HK-2 (cell line): ENCODE measurements at regions not wholly inside any gene's neighbourhood (a gene's known extent, or its start where the extent isn't known, plus 50 kb on each side); places are given as distances from the start of the nearest gene placed in this dataset.
A peak's percentile ranks its signal among the peaks of the same experiment; 100 is the strongest.
"Not testable (repeated sequence)": the region's sequence is repeated elsewhere in the genome, so short reads cannot be mapped to it uniquely, and the experiment has no call there.

Experiments used
- DNase-seq: peaks from one replicate; pipeline ENCODE4 v3.0.0-alpha.2; 2018; ENCODE audit not compliant: unreplicated experiment

GRCh38 chr4:114034189-114034588 is 54.7 kb upstream of the ARSJ start:
- DNase-seq, result no peak

GRCh38 chr4:114036426-114036825 is 57.0 kb upstream of the ARSJ start:
- DNase-seq, result no peak

- no peak for DNase-seq
These were observed 57.4 kb upstream of the ARSJ start for GRCh38 chr4:114036864-114037263.

- DNase-seq, result no peak
These were observed 58.5 kb upstream of the ARSJ start for GRCh38 chr4:114037988-114038387.

- DNase-seq, result no peak
These were observed 59.4 kb upstream of the ARSJ start for GRCh38 chr4:114038762-114039387.

- no peak for DNase-seq
These were observed 61.1 kb upstream of the ARSJ start for GRCh38 chr4:114040319-114041116.

GRCh38 chr4:114041117-114041475 is 61.6 kb upstream of the ARSJ start:
- no peak for DNase-seq

- DNase-seq, result no peak
These were observed 63.7 kb upstream of the ARSJ start for GRCh38 chr4:114043116-114043515.

GRCh38 chr4:114044351-114044750 is 64.9 kb upstream of the ARSJ start:
- DNase-seq, result not testable (repeated sequence)

GRCh38 chr4:114046331-114046730 is 66.9 kb upstream of the ARSJ start:
- no peak for DNase-seq

GRCh38 chr4:114048154-114048553 is 68.7 kb upstream of the ARSJ start:
- DNase-seq, result not testable (repeated sequence)

GRCh38 chr4:114052227-114052626 is 72.8 kb upstream of the ARSJ start:
- DNase-seq, result no peak

- DNase-seq, result no peak
These were observed 77.2 kb upstream of the ARSJ start for GRCh38 chr4:114056599-114056998.

- no peak for DNase-seq
These were observed 78.3 kb upstream of the ARSJ start for GRCh38 chr4:114057746-114058145.

GRCh38 chr4:114062499-114062898 is 83.1 kb upstream of the ARSJ start:
- no peak for DNase-seq

- no peak for DNase-seq
These were observed 93.3 kb upstream of the ARSJ start for GRCh38 chr4:114072781-114073180.

- no peak for DNase-seq
These were observed 97.6 kb upstream of the ARSJ start for GRCh38 chr4:114076899-114077570.

GRCh38 chr4:114077610-114078009 is 98.2 kb upstream of the ARSJ start:
- DNase-seq, result peak; percentile 20

GRCh38 chr4:114078636-114079035 is 99.2 kb upstream of the ARSJ start:
- DNase-seq, result no peak

GRCh38 chr4:114081783-114082182 is 102.3 kb upstream of the ARSJ start:
- DNase-seq, result no peak

GRCh38 chr4:114082348-114082747 is 102.9 kb upstream of the ARSJ start:
- no peak for DNase-seq

- no peak for DNase-seq
These were observed 106.3 kb upstream of the ARSJ start for GRCh38 chr4:114085611-114086345.
